HUDEP-2 (cell line): ENCODE measurements at regions not wholly inside any gene's neighbourhood (a gene's known extent, or its start where the extent isn't known, plus 50 kb on each side); places are given as distances from the start of the nearest gene placed in this dataset.
"Not testable (repeated sequence)": the region's sequence is repeated elsewhere in the genome, so short reads cannot be mapped to it uniquely, and the experiment has no call there.

Experiments
- DNase-seq, 76 experiments: peaks; one replicate each; lab custom pipeline; 2025; ENCODE audit not compliant: unreplicated experiment in 76 of 76; lab: John Stamatoyannopoulos, UW

GRCh38 chr5:100252037-100252436, 283.1 kb upstream of the FAM174A start:
- DNase-seq = no peak

- DNase-seq = no peak
These were observed 285.3 kb upstream of the FAM174A start for GRCh38 chr5:100249884-100250269.

DNA sequence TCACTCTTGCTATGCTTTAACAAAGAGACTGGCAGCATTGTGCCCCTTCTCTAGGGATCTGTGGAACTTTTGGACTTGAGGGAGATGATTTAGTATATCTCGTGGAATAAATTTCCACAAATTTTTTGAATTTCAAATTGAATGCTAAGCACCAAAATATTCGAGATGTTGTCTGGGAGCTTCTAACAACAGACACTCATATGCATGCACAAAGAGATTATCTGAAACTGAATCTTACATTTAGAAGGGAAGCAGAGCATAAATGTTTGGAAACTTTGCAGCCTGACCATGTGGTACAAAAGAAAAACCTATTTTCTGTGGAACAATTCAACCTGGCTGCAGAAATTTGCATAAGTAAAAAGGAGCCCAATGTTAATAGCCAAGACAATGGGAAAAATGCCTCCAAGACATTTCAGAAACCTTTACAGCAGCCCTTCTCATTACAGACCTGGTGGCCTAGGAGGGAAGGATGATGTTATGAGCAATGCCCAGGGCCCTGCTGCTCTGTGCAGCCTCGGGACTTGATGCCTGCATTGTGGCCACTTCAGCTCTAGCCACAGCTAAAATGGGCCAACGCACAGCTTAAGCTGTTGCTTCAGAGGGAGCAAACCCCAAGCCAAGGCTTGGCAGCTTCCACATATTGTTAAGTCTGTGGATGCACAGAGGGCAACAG, 285.8 kb upstream of the FAM174A start:
- DNase-seq = no peak

DNA sequence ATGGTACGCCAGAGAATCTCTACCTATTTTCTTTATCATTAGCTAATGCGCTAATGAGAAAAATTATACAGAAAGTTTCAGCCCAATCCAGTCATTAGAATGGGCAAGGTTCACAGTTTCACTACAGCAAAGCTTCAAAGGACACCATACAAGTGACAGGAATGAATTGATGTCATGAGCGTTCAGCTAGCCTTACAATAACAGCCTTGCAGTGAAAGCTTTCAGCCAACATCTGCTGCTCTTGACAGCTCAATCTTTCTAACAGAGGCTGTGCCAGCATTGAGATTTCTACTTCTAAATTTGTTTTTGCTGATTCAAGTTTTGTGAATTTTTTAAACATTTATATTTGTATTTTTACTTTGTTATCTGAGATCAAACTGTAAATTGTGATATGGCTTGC, 302.4 kb upstream of the FAM174A start:
- DNase-seq = no peak

DNA sequence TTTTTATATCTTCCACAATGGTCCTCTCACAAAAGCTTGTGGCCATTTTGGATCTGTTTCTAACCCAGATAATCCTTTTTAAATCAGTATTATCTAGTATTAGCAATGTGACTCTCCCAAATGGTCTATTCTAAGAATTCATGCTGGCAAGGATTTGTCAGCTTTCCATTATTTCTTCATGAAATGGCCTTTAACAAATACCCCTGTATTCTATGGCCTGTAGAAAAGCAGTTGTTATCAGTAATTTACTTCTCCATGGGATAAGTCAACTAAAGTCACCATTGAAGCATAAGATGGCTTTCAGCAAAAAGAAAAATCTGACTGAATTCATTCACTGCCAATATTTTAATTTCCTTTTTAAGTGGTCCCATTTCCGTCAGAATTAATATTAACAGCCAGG, 346.4 kb upstream of the FAM174A start:
- no peak for DNase-seq

DNA sequence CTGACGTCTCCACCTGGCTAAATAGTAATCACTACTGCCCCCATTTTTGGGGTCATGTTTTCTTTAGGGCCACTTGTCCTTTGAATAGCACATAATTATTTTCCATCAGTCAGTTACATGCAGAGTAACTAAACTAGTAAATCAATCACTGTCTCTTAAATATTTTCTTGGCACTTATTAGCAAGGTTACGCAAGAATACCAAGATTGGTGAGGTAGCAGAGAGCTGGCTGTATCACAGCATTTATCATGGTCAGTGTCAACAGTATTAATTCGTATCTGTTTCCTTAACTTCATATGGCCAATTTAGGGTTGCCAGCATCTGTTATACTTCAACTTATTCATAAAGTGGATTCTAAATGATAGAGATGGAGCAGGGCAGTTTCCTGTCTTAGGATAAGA, 346.8 kb upstream of the FAM174A start:
- DNase-seq = no peak

DNA sequence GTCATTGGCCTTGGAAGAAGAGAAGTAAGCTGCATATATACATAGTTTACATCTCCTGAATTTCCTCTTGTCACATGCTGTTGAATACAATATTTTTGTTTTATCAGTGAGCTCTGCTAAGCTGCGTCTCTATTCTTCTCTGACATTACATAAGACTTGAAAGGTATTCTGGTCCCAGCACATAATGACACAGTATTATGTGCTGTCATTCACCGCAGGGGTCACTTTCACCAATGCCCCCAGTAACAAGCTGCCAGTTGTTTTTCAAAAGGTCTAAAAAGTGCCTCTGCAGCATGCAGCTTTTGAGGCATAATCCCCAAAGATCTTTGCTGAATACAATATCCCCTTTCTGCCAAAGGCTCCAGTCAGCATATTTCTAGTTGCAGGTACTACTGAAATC, 349.0 kb upstream of the FAM174A start:
- DNase-seq = no peak

- DNase-seq = no peak
These were observed 352.8 kb upstream of the FAM174A start for GRCh38 chr5:100182402-100182801.

- no peak for DNase-seq
These were observed 359.8 kb upstream of the FAM174A start for GRCh38 chr5:100175346-100175745.

DNA sequence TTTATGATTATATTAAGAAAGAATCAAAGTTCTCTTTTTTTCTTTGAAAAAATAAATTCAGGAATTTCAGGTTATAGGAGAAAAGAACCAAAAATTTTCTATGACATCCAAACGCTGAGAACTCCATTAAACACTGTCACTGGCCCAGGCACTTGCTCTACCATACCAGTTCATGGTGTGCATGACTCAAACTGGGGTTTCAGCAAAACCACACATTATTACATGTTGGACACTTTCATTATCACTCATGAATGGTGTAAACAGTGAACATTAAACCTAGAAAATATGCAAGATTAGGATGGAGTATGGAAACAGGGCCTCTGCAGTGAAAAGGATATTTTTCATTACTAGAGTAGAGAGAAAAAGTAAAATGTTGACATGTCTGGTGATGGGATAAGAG, 369.9 kb upstream of the FAM174A start:
- no peak for DNase-seq

DNA sequence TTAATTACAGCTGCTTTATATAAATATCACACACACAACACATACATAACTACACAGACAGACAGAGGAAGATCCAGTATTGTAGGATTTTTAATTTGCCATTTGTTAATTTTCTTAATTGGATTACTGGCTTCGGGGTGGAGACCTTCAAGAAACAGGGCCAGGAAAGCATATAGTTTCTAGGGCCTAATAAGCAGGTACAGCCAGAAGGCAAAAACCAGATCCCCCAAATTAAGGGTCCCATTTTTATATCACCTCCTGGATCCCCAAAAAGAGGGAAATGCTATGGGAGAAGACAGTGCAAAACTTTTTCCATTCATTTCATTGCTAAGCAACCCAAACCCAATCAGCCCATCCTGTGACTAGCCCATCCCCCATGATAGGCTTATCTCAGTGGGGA, 373.3 kb upstream of the FAM174A start:
- no peak for DNase-seq

GRCh38 chr5:100157066-100157465, 378.1 kb upstream of the FAM174A start:
- DNase-seq = no peak

DNA sequence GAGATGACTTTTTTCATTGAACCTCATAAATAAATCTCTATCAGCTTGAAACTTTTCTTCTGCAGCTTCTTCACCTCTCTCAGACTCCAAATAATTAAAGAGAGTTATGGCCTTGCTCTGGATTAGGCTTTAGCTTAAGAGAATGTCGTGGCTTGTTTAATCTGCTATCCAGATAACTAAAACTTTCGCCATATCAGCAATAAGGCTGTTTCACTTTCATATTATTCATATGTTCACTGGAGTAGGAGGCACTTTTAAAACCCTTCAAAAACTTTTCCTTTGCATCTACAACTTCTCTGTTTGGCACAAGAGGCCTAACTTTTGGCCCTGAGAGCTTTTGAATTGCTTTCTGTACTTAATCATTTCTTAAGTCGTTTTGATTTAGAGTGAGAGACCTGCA, 386.9 kb upstream of the FAM174A start:
- DNase-seq = no peak

DNA sequence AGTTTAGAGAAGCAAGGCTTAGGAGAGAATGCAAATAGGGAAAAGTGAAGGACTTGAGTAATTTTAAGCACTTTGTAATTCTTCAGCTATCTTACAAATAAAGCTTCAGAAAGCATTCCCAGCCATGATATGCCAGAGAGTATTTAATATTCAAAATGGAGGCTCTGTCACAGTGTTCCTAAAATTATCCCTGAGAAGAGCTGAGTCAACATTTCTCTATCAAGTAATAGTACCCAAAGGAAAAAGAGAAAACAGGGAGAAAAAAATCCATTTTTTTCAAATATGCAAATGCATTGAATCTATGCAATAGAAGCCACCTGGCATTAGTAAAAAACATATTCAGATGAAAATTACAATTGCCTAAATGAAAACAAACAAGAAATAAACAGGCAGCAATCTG, 392.6 kb upstream of the FAM174A start:
- no peak for DNase-seq

GRCh38 chr5:100131161-100131560, 404.0 kb upstream of the FAM174A start:
- DNase-seq = no peak

- no peak for DNase-seq
These were observed 404.9 kb upstream of the FAM174A start for GRCh38 chr5:100130307-100130706.

DNA sequence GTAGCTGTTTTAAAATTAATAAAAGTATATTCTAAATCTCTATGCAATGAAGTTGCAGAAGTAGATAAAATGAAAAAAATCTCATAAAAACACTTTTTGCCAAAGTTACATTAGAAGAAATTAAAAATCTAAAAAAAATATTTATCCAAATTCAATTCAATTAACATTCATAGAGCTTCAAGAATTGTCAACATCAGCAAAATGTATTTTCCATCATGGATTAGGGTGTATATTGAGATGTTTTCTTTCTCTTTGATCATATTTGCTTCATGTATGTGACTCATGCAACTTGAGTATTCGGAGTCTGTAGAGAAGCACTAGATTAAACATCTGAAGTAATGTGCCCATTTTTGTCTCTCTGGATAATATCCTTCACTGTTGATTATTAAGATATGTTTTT, 415.3 kb upstream of the FAM174A start:
- DNase-seq = no peak

DNA sequence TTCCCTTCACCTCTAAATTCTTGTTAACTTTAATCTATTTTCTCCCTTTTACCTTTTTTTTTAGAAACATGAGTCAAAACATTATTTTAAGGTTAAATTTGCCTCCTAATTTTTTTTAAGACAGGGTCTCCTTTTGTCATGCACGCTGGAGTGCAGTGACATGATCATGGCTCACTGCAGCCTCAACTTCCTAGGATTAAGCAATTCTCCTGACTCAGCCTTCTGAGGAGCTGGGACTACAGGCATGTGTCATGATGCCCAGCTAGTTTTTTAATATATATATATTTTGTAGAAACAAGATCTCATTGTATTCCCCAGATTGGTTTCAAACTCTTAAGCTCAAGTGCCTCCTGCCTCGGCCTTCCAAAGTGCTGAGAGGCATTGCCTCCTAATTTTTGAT, 424.7 kb upstream of the FAM174A start:
- no peak for DNase-seq

GRCh38 chr5:100108883-100109282, 426.3 kb upstream of the FAM174A start:
- no peak for DNase-seq

DNA sequence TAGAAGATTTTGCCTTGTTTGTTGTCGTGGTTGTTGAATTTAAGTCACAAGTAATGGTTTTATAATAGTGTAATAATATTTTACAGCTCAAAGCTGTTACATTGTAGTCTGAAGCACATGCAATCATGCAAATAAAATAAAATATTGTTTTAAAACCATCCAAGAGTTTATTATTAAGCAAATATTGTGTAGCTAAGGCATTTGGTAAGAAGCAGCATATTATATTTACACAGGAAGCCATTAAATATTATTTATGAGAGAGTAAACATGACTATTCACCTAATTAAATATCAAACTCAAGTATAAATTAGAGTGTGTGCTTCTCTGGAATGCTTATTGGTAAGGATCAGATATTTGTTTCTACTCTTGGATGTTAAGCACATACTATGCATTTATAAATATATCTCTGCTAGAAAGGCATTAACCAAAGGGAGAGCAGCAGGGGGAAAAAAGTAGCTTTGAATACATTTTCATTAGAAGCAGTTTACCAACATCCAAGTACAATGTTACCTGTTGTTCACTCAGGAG, 431.5 kb upstream of the FAM174A start:
- not testable (repeated sequence) for DNase-seq

GRCh38 chr5:100101466-100101865, 433.7 kb upstream of the FAM174A start:
- not testable (repeated sequence) for DNase-seq

- not testable (repeated sequence) for DNase-seq
These were observed 438.8 kb upstream of the FAM174A start for GRCh38 chr5:100096328-100096727.

DNA sequence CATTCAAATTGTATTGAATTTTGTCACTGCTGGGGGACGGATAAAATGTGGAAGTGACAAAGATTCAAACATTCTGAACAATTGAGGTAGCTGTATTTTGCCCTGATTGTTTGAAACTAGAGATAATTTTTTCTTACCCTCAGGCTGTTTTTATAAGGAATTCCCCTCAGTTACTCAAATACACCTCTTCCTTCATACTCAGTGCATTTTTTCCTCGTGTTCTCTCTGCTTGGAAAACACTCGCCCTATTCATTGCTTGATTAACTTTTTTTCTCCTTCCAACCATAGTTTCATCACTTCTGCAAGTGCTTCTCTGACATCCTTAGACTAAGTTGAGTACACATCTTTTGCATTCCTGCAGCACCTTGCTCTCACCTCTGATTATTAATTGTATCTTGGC, 454.5 kb upstream of the FAM174A start:
- DNase-seq = not testable (repeated sequence)
